HG03103 (cell line): ENCODE measurements at regions not wholly inside any gene's neighbourhood (a gene's known extent, or its start where the extent isn't known, plus 50 kb on each side); places are given as distances from the start of the nearest gene placed in this dataset.
"Not testable (repeated sequence)": the region's sequence is repeated elsewhere in the genome, so short reads cannot be mapped to it uniquely, and the experiment has no call there.

Experiments
- ATAC-seq: cut with Tn5 transposase; IDR thresholded peaks from one replicate; pipeline ENCODE4 v1.9.1; 2021; ENCODE audit warnings: low read depth; ENCODE audit not compliant: unreplicated experiment

- ATAC-seq = no peak
Observed at GRCh38 chrX:147468600-147468999, 443.1 kb upstream of the FMR1 start.

GRCh38 chrX:147476008-147476407 lies 435.7 kb upstream of the FMR1 start:
- no peak for ATAC-seq

- no peak for ATAC-seq
Observed at GRCh38 chrX:147478899-147479298, 432.8 kb upstream of the FMR1 start.

- no peak for ATAC-seq
Observed at GRCh38 chrX:147485207-147485606, 426.5 kb upstream of the FMR1 start.

GRCh38 chrX:147494365-147494764 lies 417.4 kb upstream of the FMR1 start:
- ATAC-seq = no peak

- ATAC-seq = no peak
Observed at GRCh38 chrX:147498796-147499195, 412.9 kb upstream of the FMR1 start.

- ATAC-seq = no peak
Observed at GRCh38 chrX:147522981-147523380, 388.7 kb upstream of the FMR1 start.

- ATAC-seq = no peak
Observed at GRCh38 chrX:147533426-147533825, 378.3 kb upstream of the FMR1 start.

GRCh38 chrX:147537172-147537571 lies 374.5 kb upstream of the FMR1 start:
- ATAC-seq = no peak

- not testable (repeated sequence) for ATAC-seq
Observed at GRCh38 chrX:147548023-147548422, 363.7 kb upstream of the FMR1 start.

- no peak for ATAC-seq
Observed at GRCh38 chrX:147550217-147550616, 361.5 kb upstream of the FMR1 start.

GRCh38 chrX:147559191-147559590 lies 352.5 kb upstream of the FMR1 start:
- ATAC-seq = no peak

GRCh38 chrX:147565237-147565636 lies 346.5 kb upstream of the FMR1 start:
- ATAC-seq = no peak

GRCh38 chrX:147570483-147570882 lies 341.2 kb upstream of the FMR1 start:
- no peak for ATAC-seq

GRCh38 chrX:147573266-147573665 lies 338.5 kb upstream of the FMR1 start:
- no peak for ATAC-seq

- no peak for ATAC-seq
Observed at GRCh38 chrX:147602176-147602696, 309.5 kb upstream of the FMR1 start.

- no peak for ATAC-seq
Observed at GRCh38 chrX:147626605-147627004, 285.1 kb upstream of the FMR1 start.

- ATAC-seq = no peak
Observed at GRCh38 chrX:147635186-147635585, 276.5 kb upstream of the FMR1 start.

GRCh38 chrX:147637190-147637589 lies 274.5 kb upstream of the FMR1 start:
- ATAC-seq = no peak

- no peak for ATAC-seq
Observed at GRCh38 chrX:147646949-147647723, 264.6 kb upstream of the FMR1 start.

GRCh38 chrX:147675819-147676218 lies 235.9 kb upstream of the FMR1 start:
- no peak for ATAC-seq

GRCh38 chrX:147679356-147680005 lies 232.2 kb upstream of the FMR1 start:
- ATAC-seq = no peak
